HCT116 (cell line): ENCODE measurements at regions not wholly inside any gene's neighbourhood (a gene's known extent, or its start where the extent isn't known, plus 50 kb on each side); places are given as distances from the start of the nearest gene placed in this dataset.

Experiments
- ATAC-seq: fragments of 200-7000 bp; cut with Tn5 transposase; 2 replicates; pipeline ENCODE4 v1.9.1; 2020; ENCODE audit warnings: mild to moderate bottlenecking, moderate library complexity
- BruUV-seq: library from RNA; stranded (reverse); fragments of 400-500 nt; replicated peaks from 2 replicates; lab custom pipeline; 2021; lab: Mats Ljungman, UMichigan
- CTCF ChIA-PET: fragments of 300-600 bp; sonication (Branson Sonifier 250); formaldehyde crosslinking; loops from one replicate; lab custom pipeline; 2021; ENCODE audit warnings: antibody characterized with exemption; lab: Charles Lee
- POLR2A ChIA-PET: fragments of 300-600, 350-600 bp; sonication (Branson Sonifier 250); formaldehyde crosslinking; loops from one replicate; lab custom pipeline; 2021; ENCODE audit warnings: antibody characterized with exemption; lab: Charles Lee
- RAD21 ChIA-PET, 2 experiments: fragments of 300-600 bp; sonication (Branson Sonifier 250); formaldehyde crosslinking; loops; one replicate each; lab custom pipeline; 2023; ENCODE audit warnings: low total read pairs in 2 of 2; ENCODE audit not compliant: uncharacterized antibody in 2 of 2, unreplicated experiment in 2 of 2, low non-redundant PET in 1 of 2; lab: Charles Lee
- DNase-seq: peaks from one replicate; pipeline ENCODE4 v3.0.0-alpha.2; 2010; ENCODE audit warnings: low read depth, low spot score
- H2AFZ ChIP-seq: fragments of 200-600 bp; shearing (Covaris generic), sonication (generic); 2 replicates; pipeline ENCODE4 v1.6.1; 2017; ENCODE audit warnings: low read depth, mixed run types, mixed read lengths, antibody characterized with exemption, low read length; ENCODE audit not compliant: poor library complexity, severe bottlenecking
- H3K27ac ChIP-seq: 2 replicates; pipeline ENCODE4 v1.5.1; 2012; ENCODE audit warnings: low read depth, low read length
- H3K27me3 ChIP-seq: fragments of 200-600 bp; sonication (generic); 2 replicates; pipeline ENCODE4 v1.6.1; 2016; ENCODE audit warnings: mixed run types, low read length, mixed read lengths; ENCODE audit not compliant: insufficient read depth
- H3K36me3 ChIP-seq, 2 experiments: fragments of 200-500 bp in 1 of 2; fragments of 200-600 bp in 1 of 2; sonication (Bioruptor generic) in 1 of 2; sonication (generic) in 1 of 2; 2 replicates each; pipeline versions ENCODE4 v1.5.1 to v1.6.1; 2014 to 2016; ENCODE audit warnings: low read length in 2 of 2, inconsistent platforms in 1 of 2, mixed read lengths in 1 of 2, mixed run types in 1 of 2; ENCODE audit not compliant: insufficient read depth in 2 of 2, control insufficient read depth in 1 of 2
- H3K4me1 ChIP-seq, 2 experiments: fragments of 200-600 bp in 1 of 2; sonication (generic) in 1 of 2; 2 replicates each; pipeline versions ENCODE4 v1.5.1 to v1.6.1; 2012 to 2017; ENCODE audit warnings: low read length in 2 of 2, inconsistent platforms in 1 of 2, mild to moderate bottlenecking in 1 of 2, mixed read lengths in 1 of 2, mixed run types in 1 of 2, moderate library complexity in 1 of 2; ENCODE audit not compliant: insufficient read depth in 2 of 2, control insufficient read depth in 1 of 2
- H3K4me2 ChIP-seq: fragments of 200-600 bp; sonication (generic); 2 replicates; pipeline ENCODE4 v1.6.1; 2017; ENCODE audit warnings: mixed run types, low read length, mixed read lengths
- H3K4me3 ChIP-seq, 2 experiments: fragments of 200-600 bp in 1 of 2; sonication (generic) in 1 of 2; replicated peaks in 1 of 2; 2 replicates each; pipeline ENCODE4 v1.5.1; 2011 to 2016; ENCODE audit warnings: low read length in 2 of 2, control low read depth in 1 of 2, low read depth in 1 of 2, mild to moderate bottlenecking in 1 of 2, mixed read lengths in 1 of 2, mixed run types in 1 of 2
- H3K79me2 ChIP-seq: fragments of 200-600 bp; sonication (generic); 2 replicates; pipeline ENCODE4 v1.6.1; 2017; ENCODE audit warnings: mild to moderate bottlenecking, mixed run types, low read length, moderate library complexity, mixed read lengths; ENCODE audit not compliant: insufficient read depth
- H3K9ac ChIP-seq: fragments of 200-600 bp; sonication (generic); 2 replicates; pipeline ENCODE4 v1.6.1; 2016; ENCODE audit warnings: low read length, mixed read lengths
- H3K9me2 ChIP-seq: fragments of 200-600 bp; sonication (generic), shearing (Covaris generic); 2 replicates; pipeline ENCODE4 v1.6.1; 2017; ENCODE audit warnings: mixed run types, mild to moderate bottlenecking, moderate library complexity; ENCODE audit not compliant: insufficient read depth
- H3K9me3 ChIP-seq, 2 experiments: fragments of 200-500 bp in 1 of 2; fragments of 200-600 bp in 1 of 2; sonication (Bioruptor generic) in 1 of 2; sonication (generic) in 1 of 2; 2 replicates each; pipeline ENCODE4 v1.6.1; 2014 to 2017; ENCODE audit warnings: low read length in 2 of 2, mixed read lengths in 2 of 2, inconsistent platforms in 1 of 2, low read depth in 1 of 2, mild to moderate bottlenecking in 1 of 2, mixed run types in 1 of 2, moderate library complexity in 1 of 2; ENCODE audit not compliant: control insufficient read depth in 1 of 2, insufficient read depth in 1 of 2
- H4K20me1 ChIP-seq: fragments of 200-600 bp; sonication (generic), shearing (Covaris generic); 2 replicates; pipeline ENCODE4 v1.6.1; 2017; ENCODE audit warnings: mixed run types, mild to moderate bottlenecking, moderate library complexity; ENCODE audit not compliant: insufficient read depth
- CBX3 ChIP-seq: IDR thresholded peaks from 2 replicates; pipeline ENCODE4 v1.6.1; 2012; ENCODE audit warnings: low read depth
- CEBPB ChIP-seq: IDR thresholded peaks from 2 replicates; pipeline ENCODE4 v1.6.1; 2012; ENCODE audit warnings: low read depth
- EGR1 ChIP-seq: IDR thresholded peaks from 2 replicates; pipeline ENCODE4 v1.6.1; 2012; ENCODE audit warnings: low read depth
- EZH2phosphoT487 ChIP-seq: fragments of 200-600 bp; IDR thresholded peaks from 2 replicates; pipeline ENCODE4 v1.6.1; 2018; ENCODE audit warnings: antibody characterized with exemption, borderline replicate concordance
- JUND ChIP-seq: IDR thresholded peaks from 2 replicates; pipeline ENCODE4 v1.6.1; 2012
- POLR2A ChIP-seq: IDR thresholded peaks from 2 replicates; pipeline ENCODE4 v1.7.0; 2011; ENCODE audit warnings: borderline replicate concordance; ENCODE audit not compliant: insufficient read depth, insufficient read length; ENCODE audit errors: extremely low read depth
- RAD21 ChIP-seq: IDR thresholded peaks from 2 replicates; pipeline ENCODE4 v1.6.1; 2012; ENCODE audit warnings: low read depth, mild to moderate bottlenecking
- SIN3A ChIP-seq: IDR thresholded peaks from 2 replicates; pipeline ENCODE4 v1.6.1; 2012; ENCODE audit warnings: low read depth
- SP1 ChIP-seq: IDR thresholded peaks from 2 replicates; pipeline ENCODE4 v1.6.1; 2012; ENCODE audit warnings: low read depth
- SRF ChIP-seq: IDR thresholded peaks from 2 replicates; pipeline ENCODE4 v1.6.1; 2012; ENCODE audit warnings: low read depth
- TCF7L2 ChIP-seq: IDR thresholded peaks from 2 replicates; pipeline ENCODE4 v1.7.0; 2011; ENCODE audit warnings: borderline replicate concordance, inconsistent platforms; ENCODE audit not compliant: insufficient read depth, insufficient read length; ENCODE audit errors: extremely low read depth
- ZFX ChIP-seq: fragments of 450-650 bp; IDR thresholded peaks from 2 replicates; pipeline ENCODE4 v1.6.1; 2017
- ZNF274 ChIP-seq: fragments of 200-500 bp; sonication (Bioruptor generic); IDR thresholded peaks from 2 replicates; pipeline ENCODE4 v1.6.1; 2014; ENCODE audit warnings: mild to moderate bottlenecking, low read depth, low read length, inconsistent platforms
- intact Hi-C: fragments of 100-400 bp; cut with micrococcal nuclease; formaldehyde crosslinking; loops from 2 replicates; pipeline ENCODE4 v1.10.0; 2022
- TF ChIP-seq, protein P1 (sequence below), 3 experiments: fragments of 200-600 bp in 1 of 3; sonication (generic) in 1 of 3; IDR thresholded peaks in 2 of 3; conservative IDR thresholded peaks in 1 of 3; 2 replicates each; pipeline ENCODE4 v1.5.1; 2012 to 2017; ENCODE audit warnings: low read depth in 2 of 3, low read length in 2 of 3, antibody characterized with exemption in 1 of 3, borderline replicate concordance in 1 of 3, control low read depth in 1 of 3, mild to moderate bottlenecking in 1 of 3, mixed read lengths in 1 of 3, mixed run types in 1 of 3, moderate library complexity in 1 of 3; ENCODE audit not compliant: insufficient read depth in 1 of 3
- TF ChIP-seq, protein P2 (sequence below): IDR thresholded peaks from 2 replicates; pipeline ENCODE4 v1.6.1; 2012
- TF ChIP-seq, protein P3 (sequence below): IDR thresholded peaks from 2 replicates; pipeline ENCODE4 v1.6.1; 2012; ENCODE audit warnings: low read depth

DNA sequence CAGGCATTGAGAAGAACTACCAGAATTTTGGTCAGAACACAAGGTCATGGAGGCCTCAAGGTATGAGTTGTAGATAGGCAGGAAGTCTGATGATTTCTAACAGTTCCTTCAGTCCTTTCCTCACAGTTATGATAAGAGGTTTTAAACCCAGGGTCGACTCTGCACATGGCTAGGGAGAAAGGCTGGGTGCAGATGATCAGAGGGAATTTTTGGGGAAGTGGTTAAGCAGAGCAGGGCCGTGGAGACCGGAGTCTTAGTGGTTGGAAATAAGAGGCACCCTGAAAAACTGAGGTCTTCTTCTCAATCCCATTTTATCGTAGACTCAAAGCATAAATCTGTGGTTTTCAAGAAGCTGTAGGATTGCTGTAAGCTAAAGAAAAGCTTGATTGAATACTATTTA lies 118.5 kb upstream of the ANK2 start:
- Histone ChIP-seq H4K20me1 (no peaks in the 10 kb centered on the region), H3K9me3 (no peaks in the 10 kb centered on the region), H3K9me2 (no peaks in the 10 kb centered on the region), H3K4me2 (no peak overlapping the region), H3K27me3 (no peaks in the 10 kb centered on the region), H3K36me3 (no peaks in the 10 kb centered on the region), H3K27ac (no peak overlapping the region), H3K79me2 (no peaks in the 10 kb centered on the region), H3K4me1 (no peaks in the 10 kb centered on the region), H2AFZ (no peak overlapping the region), H3K4me3 (no peak overlapping the region), H3K9ac (no peak overlapping the region)
- ChIA-PET CTCF (no interaction called here), POLR2A (interaction anchor here (0.8 kb wide), 1 partner anchor 11 kb away, joined by 3 read pairs; no protein-coding TSS in a partner anchor), RAD21 (no interaction called here)
- TF ChIP-seq, protein P1, sequence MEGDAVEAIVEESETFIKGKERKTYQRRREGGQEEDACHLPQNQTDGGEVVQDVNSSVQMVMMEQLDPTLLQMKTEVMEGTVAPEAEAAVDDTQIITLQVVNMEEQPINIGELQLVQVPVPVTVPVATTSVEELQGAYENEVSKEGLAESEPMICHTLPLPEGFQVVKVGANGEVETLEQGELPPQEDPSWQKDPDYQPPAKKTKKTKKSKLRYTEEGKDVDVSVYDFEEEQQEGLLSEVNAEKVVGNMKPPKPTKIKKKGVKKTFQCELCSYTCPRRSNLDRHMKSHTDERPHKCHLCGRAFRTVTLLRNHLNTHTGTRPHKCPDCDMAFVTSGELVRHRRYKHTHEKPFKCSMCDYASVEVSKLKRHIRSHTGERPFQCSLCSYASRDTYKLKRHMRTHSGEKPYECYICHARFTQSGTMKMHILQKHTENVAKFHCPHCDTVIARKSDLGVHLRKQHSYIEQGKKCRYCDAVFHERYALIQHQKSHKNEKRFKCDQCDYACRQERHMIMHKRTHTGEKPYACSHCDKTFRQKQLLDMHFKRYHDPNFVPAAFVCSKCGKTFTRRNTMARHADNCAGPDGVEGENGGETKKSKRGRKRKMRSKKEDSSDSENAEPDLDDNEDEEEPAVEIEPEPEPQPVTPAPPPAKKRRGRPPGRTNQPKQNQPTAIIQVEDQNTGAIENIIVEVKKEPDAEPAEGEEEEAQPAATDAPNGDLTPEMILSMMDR (IDR thresholded peaks at IDR 0.05 in 2 of 3, conservative IDR thresholded peaks at IDR 0.05 in 1 of 3; ENCODE audit: borderline replicate concordance in 1 of 3, insufficient read depth in 1 of 3, low read depth in 2 of 3, low read length in 2 of 3): no peak
- TF ChIP-seq ZNF274: no peak
- TF ChIP-seq SP1: no peak
- no peak for TF ChIP-seq SIN3A
- TF ChIP-seq TCF7L2: no peak
- no peak for TF ChIP-seq ZFX
- TF ChIP-seq RAD21: no peak
- TF ChIP-seq JUND: no peak
- TF ChIP-seq CBX3: no peak
- no peak for TF ChIP-seq EZH2phosphoT487
- TF ChIP-seq EGR1: no peak
- TF ChIP-seq CEBPB: no peak
- TF ChIP-seq, protein P2, sequence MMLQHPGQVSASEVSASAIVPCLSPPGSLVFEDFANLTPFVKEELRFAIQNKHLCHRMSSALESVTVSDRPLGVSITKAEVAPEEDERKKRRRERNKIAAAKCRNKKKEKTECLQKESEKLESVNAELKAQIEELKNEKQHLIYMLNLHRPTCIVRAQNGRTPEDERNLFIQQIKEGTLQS: no peak
- no peak for TF ChIP-seq SRF
- TF ChIP-seq POLR2A: no peak
- TF ChIP-seq, protein P3, sequence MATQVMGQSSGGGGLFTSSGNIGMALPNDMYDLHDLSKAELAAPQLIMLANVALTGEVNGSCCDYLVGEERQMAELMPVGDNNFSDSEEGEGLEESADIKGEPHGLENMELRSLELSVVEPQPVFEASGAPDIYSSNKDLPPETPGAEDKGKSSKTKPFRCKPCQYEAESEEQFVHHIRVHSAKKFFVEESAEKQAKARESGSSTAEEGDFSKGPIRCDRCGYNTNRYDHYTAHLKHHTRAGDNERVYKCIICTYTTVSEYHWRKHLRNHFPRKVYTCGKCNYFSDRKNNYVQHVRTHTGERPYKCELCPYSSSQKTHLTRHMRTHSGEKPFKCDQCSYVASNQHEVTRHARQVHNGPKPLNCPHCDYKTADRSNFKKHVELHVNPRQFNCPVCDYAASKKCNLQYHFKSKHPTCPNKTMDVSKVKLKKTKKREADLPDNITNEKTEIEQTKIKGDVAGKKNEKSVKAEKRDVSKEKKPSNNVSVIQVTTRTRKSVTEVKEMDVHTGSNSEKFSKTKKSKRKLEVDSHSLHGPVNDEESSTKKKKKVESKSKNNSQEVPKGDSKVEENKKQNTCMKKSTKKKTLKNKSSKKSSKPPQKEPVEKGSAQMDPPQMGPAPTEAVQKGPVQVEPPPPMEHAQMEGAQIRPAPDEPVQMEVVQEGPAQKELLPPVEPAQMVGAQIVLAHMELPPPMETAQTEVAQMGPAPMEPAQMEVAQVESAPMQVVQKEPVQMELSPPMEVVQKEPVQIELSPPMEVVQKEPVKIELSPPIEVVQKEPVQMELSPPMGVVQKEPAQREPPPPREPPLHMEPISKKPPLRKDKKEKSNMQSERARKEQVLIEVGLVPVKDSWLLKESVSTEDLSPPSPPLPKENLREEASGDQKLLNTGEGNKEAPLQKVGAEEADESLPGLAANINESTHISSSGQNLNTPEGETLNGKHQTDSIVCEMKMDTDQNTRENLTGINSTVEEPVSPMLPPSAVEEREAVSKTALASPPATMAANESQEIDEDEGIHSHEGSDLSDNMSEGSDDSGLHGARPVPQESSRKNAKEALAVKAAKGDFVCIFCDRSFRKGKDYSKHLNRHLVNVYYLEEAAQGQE: no peak
- no peak for DNase-seq
- no TSS peak for BruUV-seq
- intact Hi-C loops: no loop called here
- no peak for ATAC-seq
